UCSD-AML1 (cell line): ENCODE measurements at regions not wholly inside any gene's neighbourhood (a gene's known extent, or its start where the extent isn't known, plus 50 kb on each side); places are given as distances from the start of the nearest gene placed in this dataset.
"Not testable (repeated sequence)": the region's sequence is repeated elsewhere in the genome, so short reads cannot be mapped to it uniquely, and the experiment has no call there.

Experiments used
- DNase-seq: peaks from one replicate; lab custom pipeline; 2025; ENCODE audit not compliant: unreplicated experiment; lab: John Stamatoyannopoulos, UW

- not testable (repeated sequence) for DNase-seq
Observed at GRCh38 chr1:243074224-243074623, 180.9 kb downstream of the CEP170 start.

- DNase-seq = not testable (repeated sequence)
Observed at GRCh38 chr1:243067056-243067455, 188.0 kb downstream of the CEP170 start.

GRCh38 chr1:243061965-243062364, 193.1 kb downstream of the CEP170 start:
- DNase-seq = not testable (repeated sequence)

- not testable (repeated sequence) for DNase-seq
Observed at GRCh38 chr1:243055510-243055909, 199.6 kb downstream of the CEP170 start.

- not testable (repeated sequence) for DNase-seq
Observed at GRCh38 chr1:243055091-243055490, 200.0 kb downstream of the CEP170 start.

- DNase-seq = not testable (repeated sequence)
Observed at GRCh38 chr1:243054681-243055080, 200.4 kb downstream of the CEP170 start.

GRCh38 chr1:243053048-243053447, 202.0 kb downstream of the CEP170 start:
- not testable (repeated sequence) for DNase-seq

GRCh38 chr1:243050613-243051012, 204.5 kb downstream of the CEP170 start:
- not testable (repeated sequence) for DNase-seq

GRCh38 chr1:243049716-243050115, 205.4 kb downstream of the CEP170 start:
- DNase-seq = not testable (repeated sequence)

GRCh38 chr1:243021365-243021764, 233.7 kb downstream of the CEP170 start:
- DNase-seq = not testable (repeated sequence)

- not testable (repeated sequence) for DNase-seq
Observed at GRCh38 chr1:243019030-243019635, 235.9 kb downstream of the CEP170 start.

GRCh38 chr1:243010719-243011118, 244.4 kb downstream of the CEP170 start:
- DNase-seq = not testable (repeated sequence)

- DNase-seq = not testable (repeated sequence)
Observed at GRCh38 chr1:243001003-243001402, 254.1 kb downstream of the CEP170 start.

GRCh38 chr1:242992776-242993175, 262.3 kb downstream of the CEP170 start:
- not testable (repeated sequence) for DNase-seq

- not testable (repeated sequence) for DNase-seq
Observed at GRCh38 chr1:242985096-242985495, 270.0 kb downstream of the CEP170 start.

- DNase-seq = not testable (repeated sequence)
Observed at GRCh38 chr1:242973341-242973740, 281.7 kb downstream of the CEP170 start.

- no peak for DNase-seq
Observed at GRCh38 chr1:242966892-242967291, 288.2 kb downstream of the CEP170 start.

- DNase-seq = not testable (repeated sequence)
Observed at GRCh38 chr1:242959397-242959796, 295.7 kb downstream of the CEP170 start.

GRCh38 chr1:242954945-242955344, 300.1 kb downstream of the CEP170 start:
- not testable (repeated sequence) for DNase-seq

- no peak for DNase-seq
Observed at GRCh38 chr1:242946206-242946605, 308.9 kb downstream of the CEP170 start.

- DNase-seq = peak; percentile 16
Observed at GRCh38 chr1:242936725-242937124, 318.4 kb downstream of the CEP170 start.

GRCh38 chr1:242924717-242925116, 330.4 kb downstream of the CEP170 start:
- DNase-seq = not testable (repeated sequence)

- not testable (repeated sequence) for DNase-seq
Observed at GRCh38 chr1:242923603-242924002, 331.5 kb downstream of the CEP170 start.
